ENCODE measurements at regions not wholly inside any gene's neighbourhood (a gene's known extent, or its start where the extent isn't known, plus 50 kb on each side); places are given as distances from the start of the nearest gene placed in this dataset.

GRCh38 chr2:172279214-172279613, 148.2 kb upstream of the ITGA6 start:
- DNase-seq (ENCODE audit: missing footprints) (no peak), ATAC-seq (no peak)
- intact Hi-C loops (cut with DNase I), result no loop called here

- intact Hi-C loops (cut with DNase I), result no loop called here
- DNase-seq (ENCODE audit: missing footprints) (no peak), ATAC-seq (no peak)
Observed at GRCh38 chr2:172279813-172280212, 147.6 kb upstream of the ITGA6 start.

GRCh38 chr2:172280571-172281361, 146.6 kb upstream of the ITGA6 start:
- peak; percentile 71 for DNase-seq (ENCODE audit: missing footprints)
- peak; percentile 64 for ATAC-seq
- intact Hi-C loops (cut with DNase I), result no loop called here

- intact Hi-C loops (cut with DNase I), result no loop called here
- ATAC-seq, result no peak
- DNase-seq (ENCODE audit: missing footprints), result no peak
Observed at GRCh38 chr2:172281648-172282570, 145.5 kb upstream of the ITGA6 start.

- ATAC-seq, result no peak
- no peak for DNase-seq (ENCODE audit: missing footprints)
- intact Hi-C loops (cut with DNase I), result no loop called here
Observed at GRCh38 chr2:172282944-172283343, 144.4 kb upstream of the ITGA6 start.

GRCh38 chr2:172283476-172283875, 143.9 kb upstream of the ITGA6 start:
- no peak for DNase-seq (ENCODE audit: missing footprints)
- intact Hi-C loops (cut with DNase I), result no loop called here
- no peak for ATAC-seq

GRCh38 chr2:172284209-172284608, 143.2 kb upstream of the ITGA6 start:
- intact Hi-C loops (cut with DNase I), result no loop called here
- ATAC-seq (no peak), DNase-seq (ENCODE audit: missing footprints) (no peak)

GRCh38 chr2:172285010-172285621, 142.3 kb upstream of the ITGA6 start:
- ATAC-seq (peak; percentile 51), DNase-seq (ENCODE audit: missing footprints) (no peak)
- intact Hi-C loops (cut with DNase I), result no loop called here

- no peak for DNase-seq (ENCODE audit: missing footprints)
- intact Hi-C loops (cut with DNase I), result no loop called here
- no peak for ATAC-seq
Observed at GRCh38 chr2:172285760-172286159, 141.6 kb upstream of the ITGA6 start.

- intact Hi-C loops (cut with DNase I), result no loop called here
- no peak for ATAC-seq
- DNase-seq (ENCODE audit: missing footprints), result no peak
Observed at GRCh38 chr2:172287190-172287589, 140.2 kb upstream of the ITGA6 start.

GRCh38 chr2:172287605-172288315, 139.6 kb upstream of the ITGA6 start:
- ATAC-seq (no peak), DNase-seq (ENCODE audit: missing footprints) (no peak)
- intact Hi-C loops (cut with DNase I), result no loop called here

GRCh38 chr2:172288603-172289002, 138.8 kb upstream of the ITGA6 start:
- intact Hi-C loops (cut with DNase I), result no loop called here
- no peak for DNase-seq (ENCODE audit: missing footprints)

GRCh38 chr2:172293952-172294351, 133.4 kb upstream of the ITGA6 start:
- peak; percentile 63 for ATAC-seq
- intact Hi-C loops (cut with DNase I), result no loop called here
- no peak for DNase-seq (ENCODE audit: missing footprints)

More at GRCh38 chr2:172288603-172289002, 138.8 kb upstream of the ITGA6 start:
- no peak for ATAC-seq

GRCh38 chr2:172294983-172295382, 132.4 kb upstream of the ITGA6 start:
- ATAC-seq (no peak), DNase-seq (ENCODE audit: missing footprints) (no peak)
- intact Hi-C loops (cut with DNase I), result no loop called here

- intact Hi-C loops (cut with DNase I), result no loop called here
- no peak for DNase-seq (ENCODE audit: missing footprints)
- no peak for ATAC-seq
Observed at GRCh38 chr2:172295677-172296076, 131.7 kb upstream of the ITGA6 start.

GRCh38 chr2:172296267-172297046, 130.9 kb upstream of the ITGA6 start:
- intact Hi-C loops (cut with DNase I), result no loop called here
- ATAC-seq (no peak), DNase-seq (ENCODE audit: missing footprints) (no peak)

GRCh38 chr2:172297531-172297930, 129.9 kb upstream of the ITGA6 start:
- intact Hi-C loops (cut with DNase I), result no loop called here
- ATAC-seq, result no peak

GRCh38 chr2:172297950-172298349, 129.4 kb upstream of the ITGA6 start:
- intact Hi-C loops (cut with DNase I), result no loop called here
- ATAC-seq (no peak), DNase-seq (ENCODE audit: missing footprints) (no peak)

More at GRCh38 chr2:172297531-172297930, 129.9 kb upstream of the ITGA6 start:
- no peak for DNase-seq (ENCODE audit: missing footprints)
